Activated CD4-positive, alpha-beta T cell treated with anti-CD3 and anti-CD28 coated beads, Interleukin-2, Interleukin-6, amounts not matched to agents 100 ng/mL and 50 ng/mL, durations not matched to agents 16 hours and 8 hours (primary cell): ENCODE measurements at regions not wholly inside any gene's neighbourhood (a gene's known extent, or its start where the extent isn't known, plus 50 kb on each side); places are given as distances from the start of the nearest gene placed in this dataset.
"Not testable (repeated sequence)": the region's sequence is repeated elsewhere in the genome, so short reads cannot be mapped to it uniquely, and the experiment has no call there.

Source experiments
- DNase-seq: peaks from one replicate; pipeline ENCODE4 v3.0.0-alpha.2; 2020

GRCh38 chr13:80499536-80500290 is 158.8 kb upstream of the SPRY2 start:
- DNase-seq, result no peak

DNA sequence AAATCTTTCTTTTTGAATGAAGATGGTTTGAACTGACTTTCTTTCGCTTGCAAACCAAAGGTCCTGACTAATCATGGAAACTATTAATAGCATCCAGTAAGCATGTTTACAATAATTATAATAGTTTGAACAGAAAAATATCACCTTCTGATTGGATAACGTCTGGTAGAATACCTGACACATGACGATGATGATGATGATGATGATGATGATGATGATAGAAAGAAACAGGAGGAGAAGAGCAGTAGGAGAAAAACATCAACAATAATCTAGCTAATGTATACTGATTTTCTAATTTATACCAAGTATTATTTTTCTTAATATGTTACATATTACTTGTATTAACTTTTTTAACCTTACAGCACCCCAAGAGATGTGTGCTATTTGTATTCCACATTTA is 157.5 kb upstream of the SPRY2 start:
- DNase-seq, result no peak

DNA sequence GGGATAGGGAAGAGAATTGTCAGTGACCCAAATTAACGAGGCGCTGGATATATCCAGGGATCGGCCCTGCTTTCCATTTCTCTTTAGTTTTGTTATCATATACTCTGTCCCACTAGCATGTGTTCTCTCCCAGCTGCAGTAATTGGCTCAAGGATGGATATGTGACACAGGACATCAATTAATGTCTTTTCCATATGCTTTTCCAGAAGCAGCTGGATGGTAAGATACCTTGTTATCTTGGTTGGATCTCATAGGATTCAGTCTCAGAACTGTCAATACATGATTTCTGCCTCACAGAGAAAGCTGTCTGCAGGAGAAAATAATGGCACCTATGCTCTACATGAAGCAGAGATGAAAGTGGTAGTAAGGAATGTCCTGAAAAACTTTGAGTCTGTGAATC is 157.1 kb upstream of the SPRY2 start:
- DNase-seq, result no peak

DNA sequence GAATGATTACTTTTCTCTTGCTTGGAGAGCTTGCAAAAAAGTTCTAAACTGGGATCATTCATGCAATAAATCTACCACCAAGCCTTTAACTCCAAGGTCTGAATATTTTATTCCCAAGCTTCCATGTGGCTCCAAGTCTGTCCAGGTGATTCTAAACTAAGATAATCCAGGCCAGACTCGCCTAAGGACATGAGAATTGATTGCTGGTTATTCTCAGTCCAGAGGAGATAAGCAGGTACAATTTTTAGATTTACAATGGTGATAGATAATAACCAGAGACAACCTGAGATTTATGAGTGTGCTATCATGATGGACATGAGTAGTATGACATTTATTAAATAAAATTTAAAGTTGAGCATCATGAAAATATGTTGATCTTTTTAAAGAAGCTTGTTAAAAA is 156.5 kb upstream of the SPRY2 start:
- no peak for DNase-seq

- no peak for DNase-seq
These were observed 155.9 kb upstream of the SPRY2 start for GRCh38 chr13:80496721-80497397.

GRCh38 chr13:80490491-80490943 is 149.6 kb upstream of the SPRY2 start:
- DNase-seq, result not testable (repeated sequence)

DNA sequence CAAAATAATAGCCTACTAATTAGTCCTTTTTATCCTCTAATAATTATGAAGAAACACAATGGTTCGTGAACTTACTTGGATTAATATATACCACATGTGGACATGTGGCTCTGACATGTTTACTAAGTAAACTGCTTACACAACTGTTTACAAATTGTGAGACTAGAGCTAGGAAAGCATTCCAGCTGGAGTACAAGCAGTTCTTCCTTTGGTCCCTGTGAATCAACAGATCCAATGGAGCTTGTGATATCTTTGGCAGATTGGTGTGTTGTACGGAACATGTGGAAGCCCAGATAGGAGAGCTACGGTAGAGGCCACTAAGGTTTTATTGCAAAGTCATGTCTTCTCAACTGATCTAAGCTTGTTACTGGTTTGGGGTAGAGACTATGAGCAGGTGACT is 145.5 kb upstream of the SPRY2 start:
- no peak for DNase-seq

DNA sequence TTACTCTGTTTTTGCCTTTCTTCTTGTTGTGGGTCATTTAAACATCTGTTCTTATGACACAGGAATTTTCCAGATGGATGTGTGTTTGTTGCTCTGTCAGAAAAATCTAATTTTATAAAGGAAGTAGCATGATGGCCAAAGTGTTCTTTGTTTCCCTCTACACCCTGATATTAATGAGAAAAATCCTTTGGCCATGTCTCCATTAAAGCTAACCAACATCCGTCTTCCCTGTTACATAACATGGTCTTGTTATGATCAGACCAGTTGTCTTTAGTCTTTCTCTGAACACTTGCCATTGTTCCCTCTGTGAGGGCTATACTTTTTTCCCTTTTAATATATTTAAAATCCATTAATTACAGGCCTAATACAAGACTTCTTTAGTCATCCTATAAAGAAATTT is 142.2 kb upstream of the SPRY2 start:
- no peak for DNase-seq

- DNase-seq, result no peak
These were observed 140.7 kb upstream of the SPRY2 start for GRCh38 chr13:80481588-80481987.

DNA sequence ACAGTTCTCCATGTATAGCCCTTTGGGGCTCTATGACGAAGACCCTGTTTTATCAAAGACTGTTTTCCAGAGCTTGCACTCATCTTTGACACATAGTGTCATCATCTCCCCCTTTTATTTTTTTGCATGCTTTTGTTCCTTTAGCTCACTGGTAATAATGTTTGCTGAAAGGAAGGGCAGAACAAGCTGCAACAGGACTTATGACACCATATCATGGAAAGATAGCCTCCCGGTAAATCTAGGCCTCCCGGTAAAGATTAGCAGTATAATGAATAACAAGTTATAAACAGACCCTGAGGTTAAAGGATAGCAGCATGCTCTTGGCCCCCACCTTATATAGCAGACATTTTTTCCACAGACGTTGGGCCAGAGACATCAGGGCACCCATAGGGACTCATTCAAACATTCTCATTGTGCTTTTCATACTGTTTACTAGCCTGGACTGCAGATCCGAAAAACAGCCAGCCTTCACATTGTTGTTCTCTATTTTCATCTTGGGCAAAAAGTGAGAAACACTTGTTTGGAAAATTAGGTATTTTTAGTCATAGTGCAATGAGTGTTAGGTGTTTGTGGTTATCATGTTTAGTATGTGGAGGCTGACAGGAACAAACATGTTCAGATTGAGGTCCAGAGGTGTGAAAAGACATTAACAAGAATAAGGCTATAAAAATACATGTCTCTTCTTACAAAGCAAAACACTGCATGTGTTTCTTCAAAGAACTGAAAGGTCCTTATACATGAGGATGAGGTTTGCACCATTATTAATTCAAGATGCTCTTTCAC is 136.9 kb upstream of the SPRY2 start:
- no peak for DNase-seq

DNA sequence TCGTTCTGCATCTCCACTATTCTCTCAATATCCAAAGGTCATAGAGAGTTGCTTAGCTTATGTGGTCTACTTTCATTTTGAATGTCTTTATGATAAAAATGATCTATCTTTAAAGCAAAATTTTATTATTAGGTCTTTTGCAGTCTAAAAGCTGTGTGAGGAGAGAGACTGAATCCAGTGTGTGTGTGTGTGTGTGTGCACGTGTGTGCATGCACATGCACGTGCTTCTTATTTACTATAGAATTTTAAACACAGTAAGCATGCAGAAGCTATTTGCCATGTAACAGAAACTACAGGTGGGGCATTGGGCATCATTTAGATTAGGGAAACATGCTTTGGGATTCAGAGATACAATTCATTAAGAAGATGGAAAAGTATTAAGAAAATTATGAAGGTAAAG is 136.0 kb upstream of the SPRY2 start:
- no peak for DNase-seq

DNA sequence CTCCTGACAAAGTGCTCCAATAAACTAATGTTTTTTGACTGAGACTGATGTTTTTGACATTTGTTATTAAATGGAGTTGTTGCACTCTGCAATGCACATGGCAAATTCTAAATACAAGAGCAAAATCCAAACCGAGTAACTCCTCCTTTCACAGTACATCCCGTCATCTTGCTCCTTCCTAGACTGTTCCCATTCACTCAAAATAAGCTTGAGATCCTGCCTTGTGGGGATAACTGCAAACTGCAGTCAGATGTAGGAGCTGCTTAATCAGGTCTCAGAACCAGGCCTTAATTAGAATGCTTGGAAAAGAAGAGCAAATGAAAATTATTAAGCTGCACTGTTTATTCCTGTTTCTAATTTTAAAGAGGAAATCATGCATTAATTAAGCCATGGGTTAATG is 134.8 kb upstream of the SPRY2 start:
- no peak for DNase-seq

DNA sequence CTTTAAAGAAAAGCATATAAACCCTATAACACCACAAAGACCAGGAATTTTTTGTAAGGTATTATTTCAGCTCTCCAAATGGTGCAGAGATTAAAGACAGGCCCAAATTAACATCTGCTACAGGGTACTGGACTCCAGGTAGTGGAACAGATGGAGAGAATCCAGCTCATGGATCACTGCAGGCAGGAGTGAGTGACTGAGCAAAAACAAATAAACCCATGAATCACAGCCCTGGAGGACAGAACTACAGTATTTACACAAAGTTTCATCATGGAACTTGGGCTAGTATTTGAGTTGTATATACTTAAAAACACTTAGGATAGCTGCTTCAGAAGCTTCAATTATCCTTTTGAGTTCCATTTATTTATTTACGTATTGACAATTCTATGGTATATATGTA is 132.8 kb upstream of the SPRY2 start:
- no peak for DNase-seq

GRCh38 chr13:80469853-80470381 is 129.0 kb upstream of the SPRY2 start:
- DNase-seq, result no peak

DNA sequence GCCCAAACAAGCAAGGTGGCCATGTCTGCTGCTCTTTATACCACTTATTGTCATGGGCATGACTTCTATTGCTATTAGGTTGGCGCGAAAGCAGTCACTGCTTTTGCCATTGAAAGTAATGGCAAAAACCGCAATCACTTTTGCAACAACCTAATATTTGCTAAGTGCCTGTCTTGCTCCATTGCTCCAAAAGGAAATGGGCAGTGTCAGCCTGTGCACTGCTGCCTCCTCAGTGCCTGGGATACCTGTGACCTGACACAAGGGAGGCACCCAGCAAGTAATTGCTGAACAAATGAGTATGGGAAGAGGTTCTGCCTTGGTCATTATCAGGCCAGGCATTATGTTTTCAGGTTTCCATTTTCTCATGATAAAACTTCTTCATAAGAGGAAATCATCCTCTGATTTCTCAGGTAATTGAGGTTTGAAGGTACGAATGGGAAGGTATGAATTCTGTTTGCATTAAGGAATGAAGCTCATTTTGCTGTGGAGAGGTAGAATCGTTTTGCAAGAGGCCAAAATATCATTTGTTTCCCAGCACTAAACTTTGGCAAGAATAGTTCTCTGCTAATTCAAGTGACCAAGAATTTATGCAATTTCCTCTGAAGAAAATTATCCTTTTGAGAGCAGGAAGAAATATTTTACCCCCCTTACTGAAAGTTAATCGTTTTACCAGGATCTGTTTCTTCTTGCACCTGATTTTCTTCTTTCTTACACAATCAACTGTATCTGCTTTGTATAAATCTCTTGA is 128.4 kb upstream of the SPRY2 start:
- no peak for DNase-seq

- DNase-seq, result no peak
These were observed 124.4 kb upstream of the SPRY2 start for GRCh38 chr13:80465321-80465720.

DNA sequence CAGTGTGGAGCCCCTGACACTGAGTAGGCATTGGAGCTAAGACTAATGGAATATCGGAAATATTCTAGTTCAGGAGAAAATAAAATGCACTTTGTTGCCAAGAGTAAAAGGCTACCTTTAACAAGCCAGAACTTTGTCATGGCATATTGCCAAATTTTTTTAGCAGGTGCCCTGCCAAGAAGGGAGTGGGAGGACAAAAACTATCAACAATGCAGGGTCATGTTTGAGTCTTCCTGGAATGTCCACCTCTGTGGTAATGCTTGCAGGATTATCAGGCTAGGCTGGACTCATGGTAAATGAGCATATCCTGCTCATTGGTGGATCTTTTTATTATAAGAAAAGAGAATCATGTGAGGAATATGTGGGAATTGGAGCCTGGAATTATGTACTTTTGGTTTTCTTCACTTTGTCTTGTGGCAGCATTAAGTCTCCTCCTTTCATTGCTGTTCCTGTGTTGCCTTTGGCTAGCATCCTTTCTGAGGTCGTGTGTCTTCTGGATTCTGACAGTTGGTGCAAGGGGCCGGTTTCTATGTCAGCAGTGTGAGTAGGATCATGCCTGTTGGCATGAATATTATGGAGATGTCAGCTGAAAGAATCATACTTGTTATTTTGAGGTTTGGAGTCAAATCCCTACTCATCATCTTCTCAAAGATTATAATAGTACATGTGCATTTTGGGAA is 122.9 kb upstream of the SPRY2 start:
- no peak for DNase-seq

GRCh38 chr13:80462567-80462966 is 121.6 kb upstream of the SPRY2 start:
- DNase-seq, result no peak

DNA sequence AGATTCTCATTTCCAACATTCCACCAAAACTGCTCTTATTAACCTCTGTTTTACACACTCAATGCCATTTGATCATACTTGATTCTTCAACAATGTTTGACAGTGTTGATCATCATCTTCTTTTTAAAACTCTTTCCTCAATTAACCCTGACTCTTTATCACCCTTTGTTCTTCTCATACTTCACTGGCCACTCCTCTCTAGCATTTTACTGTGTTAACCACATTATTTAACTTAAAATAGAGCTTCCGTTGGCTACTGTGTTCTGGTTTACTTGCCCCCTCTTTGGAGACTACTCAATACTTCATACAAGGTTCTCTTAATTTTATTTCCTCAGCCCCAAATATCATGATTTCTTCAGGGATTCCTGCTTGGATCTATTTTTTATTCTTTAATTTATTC is 121.1 kb upstream of the SPRY2 start:
- DNase-seq, result no peak

- no peak for DNase-seq
These were observed 117.6 kb upstream of the SPRY2 start for GRCh38 chr13:80458543-80458942.

DNA sequence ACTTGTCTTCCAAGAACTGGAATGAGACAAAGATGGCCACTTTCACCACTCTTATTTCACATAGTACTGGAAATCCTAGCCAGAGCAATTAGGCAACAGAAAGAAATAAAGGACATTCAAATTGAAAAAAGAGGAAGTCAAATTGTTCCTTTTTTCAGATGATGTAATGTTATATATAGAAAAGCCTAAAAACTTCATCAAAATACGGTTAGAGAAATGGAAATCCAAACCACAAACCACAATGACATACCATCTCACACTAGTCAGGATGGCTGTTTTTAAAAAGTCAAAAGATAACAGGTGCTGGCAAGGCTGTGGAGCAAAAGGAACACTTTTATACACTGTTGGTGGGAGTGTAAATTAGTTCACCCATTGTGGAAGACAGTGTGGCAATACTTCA is 113.3 kb upstream of the SPRY2 start:
- DNase-seq, result no peak

- DNase-seq, result no peak
These were observed 111.4 kb upstream of the SPRY2 start for GRCh38 chr13:80452279-80452678.
